ENCODE measurements at regions not wholly inside any gene's neighbourhood (a gene's known extent, or its start where the extent isn't known, plus 50 kb on each side); places are given as distances from the start of the nearest gene placed in this dataset.

DNA sequence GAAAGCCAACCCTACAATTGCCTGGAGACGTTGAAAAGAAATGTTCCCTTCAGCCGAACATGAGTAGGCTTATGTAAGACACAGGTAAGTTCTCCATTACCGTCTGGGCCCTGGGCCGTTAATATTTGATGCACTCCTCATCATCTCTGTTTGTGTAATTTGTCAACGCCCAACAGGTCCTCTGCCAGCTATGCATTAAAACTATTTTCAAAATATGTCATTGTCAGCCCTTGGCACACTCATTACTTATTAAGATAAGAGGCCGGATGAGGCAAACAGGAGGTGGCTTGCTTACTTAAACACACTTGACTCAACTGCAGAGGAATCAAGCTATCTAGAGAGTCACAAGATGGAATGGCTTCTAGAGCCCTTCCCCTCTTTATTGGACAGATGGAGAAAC, 544.9 kb downstream of the TOX3 start:
- dilution Hi-C loops (cut with MboI; ENCODE audit: extremely low pct_ligation_motif_present, low sequenced_read_pairs), result no loop called here
- no peak overlapping the region for H3K4me2 ChIP-seq (ENCODE audit: insufficient read depth, low read length)
- intact Hi-C loops (cut with micrococcal nuclease), result no loop called here

More for the DNA sequence above, 544.9 kb downstream of the TOX3 start:
- DNase-seq (ENCODE audit: low read depth, low spot score) (no peak), FAIRE-seq (no peak)
- TF ChIP-seq MYC (IDR thresholded peaks at IDR 0.05; ENCODE audit: low read depth, low read length), result no peak
- TF ChIP-seq CTCF (IDR thresholded peaks at IDR 0.05; ENCODE audit: extremely low read depth in 1 of 2, insufficient read depth in 1 of 2, low read depth in 1 of 2, low read length in 2 of 2), result no peak
- TF ChIP-seq POLR2AphosphoS5 (IDR thresholded peaks at IDR 0.05; ENCODE audit: insufficient read depth, low read depth, low read length), result no peak
- TF ChIP-seq GATA2 (IDR thresholded peaks at IDR 0.05; ENCODE audit: insufficient read depth, insufficient read length, low read depth, low read length), result no peak
- no peak for TF ChIP-seq JUN (IDR thresholded peaks at IDR 0.05; ENCODE audit: borderline replicate concordance, insufficient read depth, insufficient read length, low read depth)
- no peak for TF ChIP-seq MAX (IDR thresholded peaks at IDR 0.05; ENCODE audit: insufficient read depth, insufficient read length)
- no peak for TF ChIP-seq EZH2 (IDR thresholded peaks at IDR 0.05; ENCODE audit: borderline replicate concordance, low read depth, low read length, severe bottlenecking)
- no peak for TF ChIP-seq POLR2A (IDR thresholded peaks at IDR 0.05; ENCODE audit: low read depth, low read length)
- no peak for TF ChIP-seq FOS (IDR thresholded peaks at IDR 0.05; ENCODE audit: borderline replicate concordance, insufficient read depth, low read length)
- no peak overlapping the region for H3K27ac ChIP-seq (ENCODE audit: insufficient read depth, low read depth, low read length)
- H4K20me1 ChIP-seq (replicated peaks; ENCODE audit: control insufficient read depth, extremely low read depth, insufficient read depth, low read length), result no peaks in the 10 kb centered on the region
- CTCF ChIA-PET, result no interaction called here
- H3K79me2 ChIP-seq (ENCODE audit: control insufficient read depth, insufficient read depth, low read length), result no peaks in the 10 kb centered on the region
- H3K36me3 ChIP-seq (ENCODE audit: control insufficient read depth in 2 of 2, extremely low read depth in 1 of 2, insufficient read depth in 2 of 2, low read length in 2 of 2), result no peaks in the 10 kb centered on the region
- no peak overlapping the region for H3K9ac ChIP-seq (replicated peaks; ENCODE audit: extremely low read depth, insufficient read depth, low read length)
- H2AFZ ChIP-seq (ENCODE audit: low read depth, low read length), result no peak overlapping the region
- no peak overlapping the region for H3K4me3 ChIP-seq (replicated peaks in 1 of 3; ENCODE audit: insufficient read depth in 1 of 3, low read depth in 1 of 3, low read length in 3 of 3)
- no TSS peak for BruUV-seq (replicated peaks)
- no peaks in the 10 kb centered on the region for H3K9me1 ChIP-seq (replicated peaks; ENCODE audit: control insufficient read depth, extremely low read depth, insufficient read depth, low read length)
- no peaks in the 10 kb centered on the region for H3K4me1 ChIP-seq (ENCODE audit: control insufficient read depth, extremely low read depth, insufficient read depth, low read length)
- POLR2A ChIA-PET, result no interaction called here
- peaks cover 2% of the 10 kb centered on the region for H3K9me3 ChIP-seq (replicated peaks; ENCODE audit: control insufficient read depth, insufficient read depth, low read length)
- H3K27me3 ChIP-seq (ENCODE audit: control insufficient read depth in 2 of 2, insufficient read depth in 2 of 2, low read length in 2 of 2), result no peaks in the 10 kb centered on the region

All from endothelial cell of umbilical vein (primary cell).